Prostate gland (tissue), 2 donors: ENCODE measurements at regions not wholly inside any gene's neighbourhood (a gene's known extent, or its start where the extent isn't known, plus 50 kb on each side); places are given as distances from the start of the nearest gene placed in this dataset.

Experiments
- POLR2A ChIP-seq: fragments of 450-650 bp; IDR thresholded peaks from one replicate; pipeline ENCODE4 v1.6.1; 2016; ENCODE audit warnings: antibody characterized with exemption, mild to moderate bottlenecking
- TF ChIP-seq, protein P1 (sequence below), 4 experiments: fragments of 200-600 bp in 2 of 4; fragments of 450-650 bp in 2 of 4; sonication (generic) in 2 of 4; IDR thresholded peaks; 1 replicate in 3 of 4; 2 replicates in 1 of 4; pipeline ENCODE4 v1.5.1; 2016 to 2019; ENCODE audit warnings: antibody characterized with exemption in 4 of 4, mild to moderate bottlenecking in 2 of 4, moderate library complexity in 2 of 4

DNA sequence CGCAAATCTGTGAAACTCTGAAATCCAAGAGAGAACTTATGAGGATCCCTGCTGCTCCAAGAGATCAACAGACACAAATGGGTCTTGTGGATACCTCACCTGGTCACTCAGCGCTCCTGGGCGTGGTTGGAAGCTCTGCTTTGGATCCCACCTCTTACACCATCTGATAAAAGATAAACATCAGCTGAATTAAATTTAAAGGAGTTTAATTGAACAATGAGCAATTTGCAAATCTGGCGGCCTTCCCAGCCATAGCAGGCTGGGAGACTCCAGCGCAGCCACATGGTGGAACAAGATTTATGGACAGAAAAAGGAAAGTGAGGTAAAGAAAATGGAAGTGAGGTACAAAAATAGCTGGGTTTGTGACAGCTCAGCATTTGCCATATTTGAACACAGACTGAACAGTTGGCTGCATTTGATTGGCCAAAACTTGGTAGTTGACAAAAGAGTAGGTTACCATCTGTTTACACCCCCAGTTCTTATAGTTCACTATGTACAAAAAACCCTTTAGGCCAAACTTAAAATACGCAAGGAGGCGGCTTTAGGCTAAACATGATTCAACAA is 437.3 kb upstream of the NDST3 start:
- TF ChIP-seq, protein P1, sequence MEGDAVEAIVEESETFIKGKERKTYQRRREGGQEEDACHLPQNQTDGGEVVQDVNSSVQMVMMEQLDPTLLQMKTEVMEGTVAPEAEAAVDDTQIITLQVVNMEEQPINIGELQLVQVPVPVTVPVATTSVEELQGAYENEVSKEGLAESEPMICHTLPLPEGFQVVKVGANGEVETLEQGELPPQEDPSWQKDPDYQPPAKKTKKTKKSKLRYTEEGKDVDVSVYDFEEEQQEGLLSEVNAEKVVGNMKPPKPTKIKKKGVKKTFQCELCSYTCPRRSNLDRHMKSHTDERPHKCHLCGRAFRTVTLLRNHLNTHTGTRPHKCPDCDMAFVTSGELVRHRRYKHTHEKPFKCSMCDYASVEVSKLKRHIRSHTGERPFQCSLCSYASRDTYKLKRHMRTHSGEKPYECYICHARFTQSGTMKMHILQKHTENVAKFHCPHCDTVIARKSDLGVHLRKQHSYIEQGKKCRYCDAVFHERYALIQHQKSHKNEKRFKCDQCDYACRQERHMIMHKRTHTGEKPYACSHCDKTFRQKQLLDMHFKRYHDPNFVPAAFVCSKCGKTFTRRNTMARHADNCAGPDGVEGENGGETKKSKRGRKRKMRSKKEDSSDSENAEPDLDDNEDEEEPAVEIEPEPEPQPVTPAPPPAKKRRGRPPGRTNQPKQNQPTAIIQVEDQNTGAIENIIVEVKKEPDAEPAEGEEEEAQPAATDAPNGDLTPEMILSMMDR (IDR thresholded peaks at IDR 0.05) = no peak
- no peak for TF ChIP-seq POLR2A
